B cell (primary cell): ENCODE measurements at regions not wholly inside any gene's neighbourhood (a gene's known extent, or its start where the extent isn't known, plus 50 kb on each side); places are given as distances from the start of the nearest gene placed in this dataset.

Source experiments
- CTCF ChIP-seq: fragments of 200-600 bp; IDR thresholded peaks from one replicate; pipeline ENCODE4 v1.8.0; 2022; ENCODE audit warnings: antibody characterized with exemption, mild to moderate bottlenecking
- EZH2 ChIP-seq: IDR thresholded peaks from 2 replicates; pipeline ENCODE4 v1.6.1; 2012; ENCODE audit warnings: borderline replicate concordance, low read depth, mild to moderate bottlenecking, moderate library complexity, low read length; ENCODE audit not compliant: insufficient read depth, poor library complexity, severe bottlenecking

- TF ChIP-seq CTCF (no peak), EZH2 (no peak)
Observed at GRCh38 chr6:14386668-14387067, 269.1 kb downstream of the CD83 start.
